ENCODE measurements at regions not wholly inside any gene's neighbourhood (a gene's known extent, or its start where the extent isn't known, plus 50 kb on each side); places are given as distances from the start of the nearest gene placed in this dataset.

DNA sequence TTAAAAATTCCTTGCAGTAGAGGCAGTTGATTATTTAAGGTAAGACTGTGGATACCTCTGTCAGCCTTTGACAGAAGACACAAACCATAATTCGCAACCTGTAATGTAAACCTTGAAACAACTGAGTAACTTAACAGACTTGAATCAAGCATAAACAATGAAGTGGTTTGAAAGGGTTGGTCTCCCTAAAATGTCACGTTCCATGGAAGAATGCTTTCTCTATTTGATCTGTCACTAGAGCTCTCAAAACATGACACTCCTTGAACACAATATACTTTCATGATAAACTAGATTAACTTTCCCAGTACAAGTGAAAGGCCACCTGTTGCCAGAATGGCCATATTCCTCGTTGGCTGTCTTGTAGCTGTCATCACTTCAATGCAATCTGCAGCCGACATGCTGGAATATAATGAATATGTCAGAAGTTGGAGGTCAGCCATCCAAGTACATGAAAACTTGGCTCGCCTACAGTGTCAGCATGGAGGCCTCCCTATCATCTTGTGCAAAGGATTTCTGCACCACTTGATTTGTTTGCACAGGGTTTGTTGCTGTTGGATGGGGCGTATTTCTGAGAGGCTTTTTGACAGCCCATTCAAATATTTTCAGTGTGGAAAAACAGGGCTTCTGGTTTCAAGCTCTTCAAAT is 228.0 kb downstream of the TLE4 start (continued):
- no peak for TF ChIP-seq CBX3 (IDR thresholded peaks at IDR 0.05; ENCODE audit: borderline replicate concordance, low read depth)
- TF ChIP-seq ATF3 (IDR thresholded peaks at IDR 0.05; ENCODE audit: borderline replicate concordance, extremely low read depth, low read depth, low read length), result no peak
- TF ChIP-seq SUZ12 (IDR thresholded peaks at IDR 0.05; ENCODE audit: unreplicated experiment), result no peak
- TF ChIP-seq, protein P1, sequence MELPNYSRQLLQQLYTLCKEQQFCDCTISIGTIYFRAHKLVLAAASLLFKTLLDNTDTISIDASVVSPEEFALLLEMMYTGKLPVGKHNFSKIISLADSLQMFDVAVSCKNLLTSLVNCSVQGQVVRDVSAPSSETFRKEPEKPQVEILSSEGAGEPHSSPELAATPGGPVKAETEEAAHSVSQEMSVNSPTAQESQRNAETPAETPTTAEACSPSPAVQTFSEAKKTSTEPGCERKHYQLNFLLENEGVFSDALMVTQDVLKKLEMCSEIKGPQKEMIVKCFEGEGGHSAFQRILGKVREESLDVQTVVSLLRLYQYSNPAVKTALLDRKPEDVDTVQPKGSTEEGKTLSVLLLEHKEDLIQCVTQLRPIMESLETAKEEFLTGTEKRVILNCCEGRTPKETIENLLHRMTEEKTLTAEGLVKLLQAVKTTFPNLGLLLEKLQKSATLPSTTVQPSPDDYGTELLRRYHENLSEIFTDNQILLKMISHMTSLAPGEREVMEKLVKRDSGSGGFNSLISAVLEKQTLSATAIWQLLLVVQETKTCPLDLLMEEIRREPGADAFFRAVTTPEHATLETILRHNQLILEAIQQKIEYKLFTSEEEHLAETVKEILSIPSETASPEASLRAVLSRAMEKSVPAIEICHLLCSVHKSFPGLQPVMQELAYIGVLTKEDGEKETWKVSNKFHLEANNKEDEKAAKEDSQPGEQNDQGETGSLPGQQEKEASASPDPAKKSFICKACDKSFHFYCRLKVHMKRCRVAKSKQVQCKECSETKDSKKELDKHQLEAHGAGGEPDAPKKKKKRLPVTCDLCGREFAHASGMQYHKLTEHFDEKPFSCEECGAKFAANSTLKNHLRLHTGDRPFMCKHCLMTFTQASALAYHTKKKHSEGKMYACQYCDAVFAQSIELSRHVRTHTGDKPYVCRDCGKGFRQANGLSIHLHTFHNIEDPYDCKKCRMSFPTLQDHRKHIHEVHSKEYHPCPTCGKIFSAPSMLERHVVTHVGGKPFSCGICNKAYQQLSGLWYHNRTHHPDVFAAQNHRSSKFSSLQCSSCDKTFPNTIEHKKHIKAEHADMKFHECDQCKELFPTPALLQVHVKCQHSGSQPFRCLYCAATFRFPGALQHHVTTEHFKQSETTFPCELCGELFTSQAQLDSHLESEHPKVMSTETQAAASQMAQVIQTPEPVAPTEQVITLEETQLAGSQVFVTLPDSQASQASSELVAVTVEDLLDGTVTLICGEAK (IDR thresholded peaks at IDR 0.05; ENCODE audit: borderline replicate concordance), result no peak
- no peak for TF ChIP-seq LARP7 (IDR thresholded peaks at IDR 0.05)

- in situ Hi-C loops (cut with MboI) (no loop called here), intact Hi-C loops (cut with micrococcal nuclease; ENCODE audit: unreplicated experiment) (no loop called here)
- Histone ChIP-seq H3K4me2 (ENCODE audit: control insufficient read depth, insufficient read depth) (no peak overlapping the region), H3K79me2 (ENCODE audit: control insufficient read depth, insufficient read depth, low read length) (no peaks in the 10 kb centered on the region), H4K20me1 (ENCODE audit: control insufficient read depth, insufficient read depth) (no peaks in the 10 kb centered on the region), H3K9ac (ENCODE audit: control insufficient read depth, insufficient read depth, low read length) (no peak overlapping the region), H3K27me3 (replicated peaks in 1 of 2; ENCODE audit: control insufficient read depth in 2 of 2, insufficient read depth in 2 of 2, low read length in 1 of 2) (no peaks in the 10 kb centered on the region; a peak in 1 of 4 replicates), H3K4me1 (ENCODE audit: control insufficient read depth, insufficient read depth, low read length) (no peaks in the 10 kb centered on the region), H3K36me3 (ENCODE audit: control insufficient read depth in 2 of 2, insufficient read depth in 2 of 2, low read length in 1 of 2) (no peaks in the 10 kb centered on the region), H3K27ac (ENCODE audit: control insufficient read depth, insufficient read depth) (no peak overlapping the region), H3K9me3 (replicated peaks; ENCODE audit: control insufficient read depth, insufficient read depth, low read length) (no peaks in the 10 kb centered on the region), H3K4me3 (no peak overlapping the region), H2AFZ (ENCODE audit: control insufficient read depth, low read depth, low read length) (no peak overlapping the region)
- ChIA-PET SMC1A (ENCODE audit: uncharacterized antibody, unreplicated experiment) (no interaction called here), POLR2A (no interaction called here), CTCF (no interaction called here), RAD21 (ENCODE audit: unreplicated experiment) (no interaction called here)
- no TSS peak for BruUV-seq (replicated peaks)
- FAIRE-seq (no peak), ATAC-seq (no peak), DNase-seq (ENCODE audit: low read depth, low spot score) (no peak)
- TF ChIP-seq MXI1 (IDR thresholded peaks at IDR 0.05; ENCODE audit: low read depth, low read length) (no peak), SIX5 (IDR thresholded peaks at IDR 0.05; ENCODE audit: low read depth, low read length, severe bottlenecking) (no peak)
- TF ChIP-seq, protein P2, sequence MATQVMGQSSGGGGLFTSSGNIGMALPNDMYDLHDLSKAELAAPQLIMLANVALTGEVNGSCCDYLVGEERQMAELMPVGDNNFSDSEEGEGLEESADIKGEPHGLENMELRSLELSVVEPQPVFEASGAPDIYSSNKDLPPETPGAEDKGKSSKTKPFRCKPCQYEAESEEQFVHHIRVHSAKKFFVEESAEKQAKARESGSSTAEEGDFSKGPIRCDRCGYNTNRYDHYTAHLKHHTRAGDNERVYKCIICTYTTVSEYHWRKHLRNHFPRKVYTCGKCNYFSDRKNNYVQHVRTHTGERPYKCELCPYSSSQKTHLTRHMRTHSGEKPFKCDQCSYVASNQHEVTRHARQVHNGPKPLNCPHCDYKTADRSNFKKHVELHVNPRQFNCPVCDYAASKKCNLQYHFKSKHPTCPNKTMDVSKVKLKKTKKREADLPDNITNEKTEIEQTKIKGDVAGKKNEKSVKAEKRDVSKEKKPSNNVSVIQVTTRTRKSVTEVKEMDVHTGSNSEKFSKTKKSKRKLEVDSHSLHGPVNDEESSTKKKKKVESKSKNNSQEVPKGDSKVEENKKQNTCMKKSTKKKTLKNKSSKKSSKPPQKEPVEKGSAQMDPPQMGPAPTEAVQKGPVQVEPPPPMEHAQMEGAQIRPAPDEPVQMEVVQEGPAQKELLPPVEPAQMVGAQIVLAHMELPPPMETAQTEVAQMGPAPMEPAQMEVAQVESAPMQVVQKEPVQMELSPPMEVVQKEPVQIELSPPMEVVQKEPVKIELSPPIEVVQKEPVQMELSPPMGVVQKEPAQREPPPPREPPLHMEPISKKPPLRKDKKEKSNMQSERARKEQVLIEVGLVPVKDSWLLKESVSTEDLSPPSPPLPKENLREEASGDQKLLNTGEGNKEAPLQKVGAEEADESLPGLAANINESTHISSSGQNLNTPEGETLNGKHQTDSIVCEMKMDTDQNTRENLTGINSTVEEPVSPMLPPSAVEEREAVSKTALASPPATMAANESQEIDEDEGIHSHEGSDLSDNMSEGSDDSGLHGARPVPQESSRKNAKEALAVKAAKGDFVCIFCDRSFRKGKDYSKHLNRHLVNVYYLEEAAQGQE (IDR thresholded peaks at IDR 0.05; ENCODE audit: low read depth, low read length), result no peak
- TF ChIP-seq, protein P3, sequence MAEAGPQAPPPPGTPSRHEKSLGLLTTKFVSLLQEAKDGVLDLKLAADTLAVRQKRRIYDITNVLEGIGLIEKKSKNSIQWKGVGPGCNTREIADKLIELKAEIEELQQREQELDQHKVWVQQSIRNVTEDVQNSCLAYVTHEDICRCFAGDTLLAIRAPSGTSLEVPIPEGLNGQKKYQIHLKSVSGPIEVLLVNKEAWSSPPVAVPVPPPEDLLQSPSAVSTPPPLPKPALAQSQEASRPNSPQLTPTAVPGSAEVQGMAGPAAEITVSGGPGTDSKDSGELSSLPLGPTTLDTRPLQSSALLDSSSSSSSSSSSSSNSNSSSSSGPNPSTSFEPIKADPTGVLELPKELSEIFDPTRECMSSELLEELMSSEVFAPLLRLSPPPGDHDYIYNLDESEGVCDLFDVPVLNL (IDR thresholded peaks at IDR 0.05; ENCODE audit: low read depth, low read length), result no peak
- WGBS (ENCODE audit: insufficient coverage, insufficient replicate concordance, low lambda C conversion rate, missing lambda C conversion rate), result 55% methylated on average over 3 of the region's 3 CpGs
Observed at GRCh38 chr9:79798450-79798849, 226.7 kb downstream of the TLE4 start.

Data from GM12878 (cell line).